Medulla oblongata (tissue), 1 donor: ENCODE measurements at regions not wholly inside any gene's neighbourhood (a gene's known extent, or its start where the extent isn't known, plus 50 kb on each side); places are given as distances from the start of the nearest gene placed in this dataset.
"Not testable (repeated sequence)": the region's sequence is repeated elsewhere in the genome, so short reads cannot be mapped to it uniquely, and the experiment has no call there.

ENCODE experiments used
- DNase-seq: peaks from one replicate; pipeline ENCODE4 v3.0.0-alpha.2; 2015; ENCODE audit errors: extremely low spot score

DNA sequence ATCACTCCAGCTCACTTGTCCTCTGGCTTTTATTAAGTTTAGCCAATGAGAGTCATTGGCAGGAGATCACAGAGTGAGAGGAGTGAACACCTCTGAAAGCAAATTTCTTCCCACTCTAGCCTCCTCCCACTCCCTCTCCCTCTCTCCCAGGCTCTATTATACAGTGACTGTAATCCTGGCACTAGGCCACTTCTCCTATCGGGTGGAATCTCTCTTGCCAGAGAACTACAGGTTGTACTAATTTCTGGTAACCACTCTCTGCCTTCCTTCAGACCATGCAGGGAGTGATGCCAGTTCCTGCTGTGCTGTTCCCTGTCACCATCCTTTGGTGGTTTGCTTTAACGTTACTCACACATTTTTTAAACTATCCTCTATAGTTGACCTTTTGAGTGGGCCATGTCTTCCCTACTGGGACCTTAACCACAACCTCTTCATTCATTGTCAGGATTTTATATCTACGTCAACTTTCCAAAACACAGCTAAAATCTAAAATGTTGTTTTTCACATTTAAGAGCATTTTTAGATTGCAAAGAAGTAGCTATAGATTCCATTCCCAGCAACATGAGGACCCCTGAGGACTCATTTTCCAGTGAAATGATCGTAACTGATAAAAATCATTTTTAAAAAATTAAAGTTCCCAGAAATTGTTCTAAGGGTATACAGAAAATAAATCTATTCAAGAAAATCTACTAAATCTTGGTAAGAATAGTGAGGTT, 217.1 kb downstream of the MREG start:
- no peak for DNase-seq

DNA sequence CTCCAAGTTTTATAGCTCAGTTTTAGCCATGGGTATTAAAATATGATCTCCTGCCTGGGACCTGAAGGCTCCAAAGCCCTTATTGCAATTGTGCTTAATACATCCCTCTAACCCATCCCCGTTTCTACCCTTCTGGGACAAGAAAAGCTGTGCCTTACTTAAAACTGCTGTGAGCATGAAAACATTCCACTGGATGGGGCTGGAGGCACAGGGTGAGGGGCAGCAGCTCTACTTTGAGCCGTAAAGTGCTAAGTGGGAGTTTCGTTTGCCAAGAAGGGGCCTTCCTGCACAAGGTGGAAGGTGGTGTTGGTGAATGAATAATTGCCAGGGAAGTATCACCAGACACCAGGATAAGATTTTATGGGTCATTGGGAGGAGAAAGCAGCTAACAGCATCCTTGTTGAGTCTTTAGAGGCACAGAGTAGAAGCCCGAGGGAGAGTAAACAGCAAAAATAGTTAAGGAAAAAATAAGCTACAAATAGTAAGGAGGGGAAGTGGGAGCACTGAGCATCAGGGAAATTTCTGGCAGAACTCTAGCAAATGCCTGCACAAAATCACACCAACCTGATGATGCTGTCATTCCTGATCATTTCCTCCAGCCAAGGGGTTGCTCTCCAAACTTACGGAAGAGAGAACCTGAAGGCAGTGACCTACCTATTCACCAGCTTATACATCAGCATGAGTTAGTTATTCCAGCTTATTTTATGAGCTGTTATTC, 218.4 kb downstream of the MREG start:
- DNase-seq: no peak

- peak; percentile 86 for DNase-seq
These were observed 219.4 kb downstream of the MREG start for GRCh38 chr2:215793747-215794595.

GRCh38 chr2:215791481-215791937, 221.8 kb downstream of the MREG start:
- no peak for DNase-seq

- DNase-seq: no peak
These were observed 222.6 kb downstream of the MREG start for GRCh38 chr2:215790523-215791421.

DNA sequence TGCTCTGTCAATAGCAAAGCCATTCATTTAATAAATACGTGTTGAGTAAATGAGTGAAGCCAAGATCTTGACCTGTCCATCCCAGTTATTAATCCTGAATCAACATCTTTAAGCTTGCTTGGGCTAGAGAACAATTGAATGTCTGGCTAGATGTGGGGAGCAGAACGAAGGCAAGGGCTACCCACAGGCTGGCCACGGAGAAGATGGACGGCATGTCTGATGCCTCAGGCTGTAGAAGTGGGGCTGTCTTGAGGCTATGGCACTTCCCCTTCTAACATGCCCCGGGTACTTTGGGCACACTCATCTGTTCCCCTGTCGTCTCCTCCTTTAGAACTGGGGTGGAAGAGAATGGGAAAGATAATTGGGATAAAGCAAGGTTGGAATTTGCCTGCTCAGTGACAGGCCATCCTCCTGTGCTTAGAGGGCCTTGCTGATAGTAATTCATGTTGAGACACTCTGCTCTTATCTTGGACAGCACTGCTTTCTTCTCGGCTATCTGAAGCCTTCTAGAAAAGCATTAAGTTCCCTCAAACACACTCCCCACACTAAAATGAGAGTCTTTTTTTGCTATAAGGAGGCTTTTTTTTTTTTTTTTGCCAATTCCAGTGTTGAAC, 225.7 kb downstream of the MREG start:
- no peak for DNase-seq

DNA sequence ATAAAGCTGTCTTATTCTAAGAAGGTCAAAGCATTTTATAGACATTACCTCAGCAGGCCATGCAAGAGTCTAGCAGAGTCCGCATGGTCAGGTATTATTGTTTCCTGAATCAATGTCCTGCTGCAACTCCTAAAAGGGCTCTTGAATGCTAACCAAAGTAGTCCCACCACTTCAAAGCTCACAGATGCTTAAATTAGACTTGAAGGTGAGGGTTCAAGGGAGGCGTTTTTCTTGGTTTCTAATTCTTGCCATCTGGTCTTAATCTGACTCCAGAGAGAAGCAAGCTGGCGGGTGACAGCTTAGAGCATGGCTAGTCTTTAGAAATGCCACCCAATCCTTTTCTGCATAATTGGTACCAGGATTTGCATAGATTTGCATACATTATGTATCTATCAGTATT, 226.3 kb downstream of the MREG start:
- no peak for DNase-seq

GRCh38 chr2:215784371-215784783, 229.0 kb downstream of the MREG start:
- DNase-seq: no peak

- not testable (repeated sequence) for DNase-seq
These were observed 229.7 kb downstream of the MREG start for GRCh38 chr2:215783640-215784039.

GRCh38 chr2:215782965-215783364, 230.4 kb downstream of the MREG start:
- no peak for DNase-seq

GRCh38 chr2:215782295-215782694, 231.1 kb downstream of the MREG start:
- no peak for DNase-seq

DNA sequence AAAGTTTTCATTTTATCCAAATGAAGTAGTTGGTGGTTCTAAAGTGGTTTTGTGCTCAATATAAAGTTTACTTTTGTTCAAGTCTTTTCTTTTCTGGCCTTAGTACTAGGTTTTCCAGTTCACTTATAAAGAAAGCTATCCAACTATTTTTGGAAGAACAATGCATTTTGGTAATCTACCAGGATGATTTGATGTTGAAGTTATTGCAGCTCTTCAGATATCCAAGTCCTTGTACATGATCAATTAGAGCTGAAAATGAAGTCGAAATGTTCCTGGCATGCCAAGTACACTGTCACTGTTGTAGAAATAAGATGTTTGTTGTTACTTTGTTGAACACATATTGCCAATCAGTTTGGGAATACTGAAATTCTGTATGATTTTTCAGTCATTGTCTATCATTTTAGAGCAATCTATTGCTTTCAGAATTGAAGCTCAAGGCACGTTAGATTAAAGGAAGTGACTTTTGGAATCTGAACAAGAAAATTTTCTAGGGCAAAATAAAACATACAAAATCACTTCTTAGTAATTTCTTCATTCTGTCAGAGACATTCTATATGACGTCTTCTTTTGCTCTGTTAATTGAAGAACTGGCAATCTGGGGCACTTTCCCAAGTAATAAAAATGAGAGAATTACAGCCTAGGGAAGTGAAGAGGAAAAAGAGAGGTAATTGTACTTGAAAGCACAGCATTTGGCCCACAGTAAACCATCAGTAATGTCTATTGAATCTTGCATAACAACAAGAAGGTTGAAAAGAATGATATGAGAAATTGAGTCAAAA, 232.3 kb downstream of the MREG start:
- no peak for DNase-seq

GRCh38 chr2:215780313-215780712, 233.0 kb downstream of the MREG start:
- no peak for DNase-seq

DNA sequence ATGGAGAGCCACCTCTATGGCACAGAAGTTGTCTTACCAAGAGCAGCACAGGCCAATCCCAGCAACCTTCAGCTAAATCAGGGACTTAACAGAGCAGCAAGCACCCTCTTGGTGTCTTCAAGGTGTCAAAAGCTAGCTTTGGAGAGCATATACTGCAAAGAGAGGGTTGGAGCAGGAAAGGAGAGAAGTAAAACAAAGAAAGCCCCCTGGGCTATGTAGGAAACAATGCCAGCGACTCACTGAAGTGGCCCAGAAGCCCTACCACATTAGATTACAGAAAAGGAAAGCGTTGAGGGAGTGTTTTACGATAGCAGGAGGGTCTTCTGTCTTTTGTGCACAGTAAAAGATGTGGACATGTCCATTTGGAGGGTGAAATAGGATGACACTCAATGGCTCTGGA, 233.4 kb downstream of the MREG start:
- DNase-seq: no peak

DNA sequence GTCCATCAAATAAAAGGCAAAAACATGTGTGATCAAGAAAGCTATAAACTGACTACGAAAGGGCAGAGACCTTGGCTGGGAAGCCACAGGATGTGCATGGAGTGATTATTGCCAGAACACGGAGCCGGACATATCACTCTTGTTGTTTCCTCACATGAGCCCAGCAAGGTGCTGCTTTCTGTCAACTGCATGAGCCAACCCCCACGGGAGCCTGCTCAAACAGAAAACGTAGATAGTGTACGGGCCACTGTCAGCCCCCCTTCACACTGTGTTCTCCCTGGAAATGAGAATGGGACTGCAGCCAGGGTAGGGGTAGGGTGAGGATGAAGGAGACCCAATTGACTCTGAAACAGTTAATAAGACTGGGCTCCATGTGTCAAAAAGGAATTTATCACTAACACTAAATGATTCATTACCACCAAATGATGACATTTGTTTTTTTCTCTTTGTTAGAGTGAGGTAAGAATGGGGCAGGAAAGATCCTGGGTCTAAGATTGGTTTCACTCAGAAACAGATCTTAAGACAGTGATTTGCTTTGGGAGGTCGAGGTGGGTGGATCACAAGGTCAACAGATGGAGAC, 235.8 kb downstream of the MREG start:
- no peak for DNase-seq

GRCh38 chr2:215775106-215775505, 238.2 kb downstream of the MREG start:
- no peak for DNase-seq

DNA sequence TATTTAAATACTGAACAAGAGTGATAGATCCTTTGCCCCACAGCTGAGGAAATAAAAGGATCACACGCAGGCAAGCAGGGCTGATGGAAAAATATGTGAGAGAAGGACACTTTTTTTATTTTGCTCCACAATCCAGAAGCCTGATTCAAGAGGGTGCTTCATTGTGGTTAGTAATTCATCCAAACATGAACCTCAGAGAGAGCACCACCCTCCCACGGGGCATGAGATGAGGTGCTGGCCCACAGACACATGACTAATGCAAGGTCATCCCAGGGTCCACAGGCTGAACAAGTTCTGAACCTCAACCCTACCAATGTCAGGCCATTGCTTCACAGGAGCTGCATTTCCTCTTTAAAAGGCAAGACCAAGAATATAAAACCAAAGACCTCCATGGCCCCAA, 239.6 kb downstream of the MREG start:
- DNase-seq: no peak

- DNase-seq: no peak
These were observed 240.5 kb downstream of the MREG start for GRCh38 chr2:215772634-215773563.

DNA sequence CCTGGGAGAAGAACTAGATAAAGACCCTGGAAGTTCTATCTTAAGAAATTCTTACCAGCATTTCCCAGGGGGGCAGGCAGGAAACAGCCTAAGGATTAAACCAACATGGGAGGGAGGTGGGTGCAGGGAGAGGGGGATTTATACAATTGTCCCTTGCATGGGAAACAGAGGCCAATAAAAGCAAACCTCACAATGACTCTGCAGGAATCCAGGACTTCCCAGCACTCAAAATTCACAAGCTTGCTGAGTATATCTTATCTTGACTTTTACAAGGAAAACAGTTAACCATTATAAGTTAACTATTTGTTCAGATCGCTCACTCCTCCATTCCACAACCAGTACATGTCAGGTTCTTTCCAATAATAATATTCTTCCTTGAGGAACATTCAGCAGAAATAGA, 241.3 kb downstream of the MREG start:
- no peak for DNase-seq
